ENCODE measurements at regions not wholly inside any gene's neighbourhood (a gene's known extent, or its start where the extent isn't known, plus 50 kb on each side); places are given as distances from the start of the nearest gene placed in this dataset.

DNA sequence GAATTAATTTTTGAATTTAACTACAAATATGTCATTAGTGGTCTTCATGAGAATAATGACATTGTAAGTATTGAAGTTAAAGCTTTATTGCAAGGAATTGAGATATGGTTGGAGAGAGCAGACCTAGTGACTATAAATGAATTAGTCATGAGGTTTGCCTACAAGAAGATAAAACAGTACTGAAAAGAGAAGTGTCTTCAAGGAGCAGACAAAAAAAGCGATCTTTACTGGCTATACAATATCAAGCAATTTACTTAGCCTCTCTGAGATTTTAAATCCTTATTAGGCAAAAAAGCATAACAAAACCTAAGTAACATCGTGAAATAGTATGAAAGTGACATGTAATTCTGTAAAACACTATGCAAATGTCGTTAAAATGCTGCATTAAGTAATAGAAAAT lies 435.1 kb upstream of the PCDH20 start:
- peaks cover 0 to 6% of the 10 kb centered on the region in 2 experiments for H3K9me3 ChIP-seq (ENCODE audit: control insufficient read depth in 1 of 2, insufficient read depth in 1 of 2, low read length in 2 of 2)
- H3K27me3 ChIP-seq (ENCODE audit: control insufficient read depth in 1 of 2, insufficient read depth in 2 of 2, low read length in 2 of 2), result no peaks in the 10 kb centered on the region
- Mint-ChIP-seq H3K27ac (no peak overlapping the region), H3K27me3 (no peaks in the 10 kb centered on the region), H3K9me3 (peaks cover 16% of the 10 kb centered on the region), H3K36me3 (ENCODE audit: low read depth) (no peaks in the 10 kb centered on the region), H3K4me1 (ENCODE audit: low read depth) (no peaks in the 10 kb centered on the region), H3K4me3 (no peak overlapping the region)
- no peak overlapping the region for H3K4me3 ChIP-seq (ENCODE audit: low read length)
- TF ChIP-seq, protein P1, sequence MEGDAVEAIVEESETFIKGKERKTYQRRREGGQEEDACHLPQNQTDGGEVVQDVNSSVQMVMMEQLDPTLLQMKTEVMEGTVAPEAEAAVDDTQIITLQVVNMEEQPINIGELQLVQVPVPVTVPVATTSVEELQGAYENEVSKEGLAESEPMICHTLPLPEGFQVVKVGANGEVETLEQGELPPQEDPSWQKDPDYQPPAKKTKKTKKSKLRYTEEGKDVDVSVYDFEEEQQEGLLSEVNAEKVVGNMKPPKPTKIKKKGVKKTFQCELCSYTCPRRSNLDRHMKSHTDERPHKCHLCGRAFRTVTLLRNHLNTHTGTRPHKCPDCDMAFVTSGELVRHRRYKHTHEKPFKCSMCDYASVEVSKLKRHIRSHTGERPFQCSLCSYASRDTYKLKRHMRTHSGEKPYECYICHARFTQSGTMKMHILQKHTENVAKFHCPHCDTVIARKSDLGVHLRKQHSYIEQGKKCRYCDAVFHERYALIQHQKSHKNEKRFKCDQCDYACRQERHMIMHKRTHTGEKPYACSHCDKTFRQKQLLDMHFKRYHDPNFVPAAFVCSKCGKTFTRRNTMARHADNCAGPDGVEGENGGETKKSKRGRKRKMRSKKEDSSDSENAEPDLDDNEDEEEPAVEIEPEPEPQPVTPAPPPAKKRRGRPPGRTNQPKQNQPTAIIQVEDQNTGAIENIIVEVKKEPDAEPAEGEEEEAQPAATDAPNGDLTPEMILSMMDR (IDR thresholded peaks at IDR 0.05), result no peak
- ATAC-seq (ENCODE audit: poor library complexity) (no peak), DNase-seq (no peak)
- ChIA-PET POLR2A (no interaction called here), CTCF (no interaction called here)
- no peaks in the 10 kb centered on the region for H3K4me1 ChIP-seq (ENCODE audit: insufficient read depth, low read length)
- H3K27ac ChIP-seq (ENCODE audit: low read depth in 1 of 2, low read length in 2 of 2), result no peak overlapping the region
- intact Hi-C loops (cut with DNase I, micrococcal nuclease), result no loop called here
- H3K36me3 ChIP-seq (ENCODE audit: insufficient read depth, low read length), result no peaks in the 10 kb centered on the region

GRCh38 chr13:61838568-61838967 lies 422.9 kb upstream of the PCDH20 start:
- no peak overlapping the region for H3K27ac Mint-ChIP-seq

DNA sequence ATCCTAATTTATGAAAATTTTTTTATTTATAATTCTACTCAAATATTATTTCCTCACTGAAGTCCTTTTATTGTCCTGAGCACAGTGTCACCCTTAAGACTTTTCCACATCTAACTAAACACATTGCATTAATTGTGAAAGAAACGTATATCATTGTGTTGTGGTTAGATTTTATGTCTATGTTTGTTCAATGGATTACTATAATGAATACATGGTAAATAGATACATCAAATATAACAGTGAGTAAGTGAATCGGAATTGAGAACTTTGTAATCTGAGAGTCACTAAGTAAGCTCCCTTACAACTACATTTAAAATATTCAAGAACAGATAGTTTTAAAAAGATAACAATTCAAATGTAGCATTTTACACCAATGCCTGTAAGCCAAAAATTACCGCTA lies 417.6 kb upstream of the PCDH20 start:
- Mint-ChIP-seq H3K36me3 (ENCODE audit: low read depth) (no peaks in the 10 kb centered on the region), H3K9me3 (peaks cover 4% of the 10 kb centered on the region), H3K27me3 (no peaks in the 10 kb centered on the region), H3K4me3 (no peak overlapping the region), H3K27ac (no peak overlapping the region), H3K4me1 (ENCODE audit: low read depth) (no peaks in the 10 kb centered on the region)
- no peak for ATAC-seq (ENCODE audit: poor library complexity)
- intact Hi-C loops (cut with DNase I, micrococcal nuclease), result no loop called here
- TF ChIP-seq, protein P1 (IDR thresholded peaks at IDR 0.05), result no peak
- Histone ChIP-seq H3K27ac (ENCODE audit: low read depth in 1 of 2, low read length in 2 of 2) (no peak overlapping the region), H3K27me3 (ENCODE audit: control insufficient read depth in 1 of 2, insufficient read depth in 2 of 2, low read length in 2 of 2) (no peaks in the 10 kb centered on the region), H3K36me3 (ENCODE audit: insufficient read depth, low read length) (no peaks in the 10 kb centered on the region), H3K4me1 (ENCODE audit: insufficient read depth, low read length) (no peaks in the 10 kb centered on the region), H3K4me3 (ENCODE audit: low read length) (no peak overlapping the region), H3K9me3 (ENCODE audit: control insufficient read depth in 1 of 2, insufficient read depth in 1 of 2, low read length in 2 of 2) (no peaks in the 10 kb centered on the region)
- DNase-seq, result no peak
- ChIA-PET POLR2A (no interaction called here), CTCF (no interaction called here)

More at GRCh38 chr13:61838568-61838967, 422.9 kb upstream of the PCDH20 start:
- no peaks in the 10 kb centered on the region for H3K4me1 ChIP-seq (ENCODE audit: insufficient read depth, low read length)
- Mint-ChIP-seq H3K36me3 (ENCODE audit: low read depth) (no peaks in the 10 kb centered on the region), H3K9me3 (no peaks in the 10 kb centered on the region), H3K4me3 (no peak overlapping the region), H3K4me1 (ENCODE audit: low read depth) (no peaks in the 10 kb centered on the region), H3K27me3 (no peaks in the 10 kb centered on the region)
- no peak for DNase-seq
- no peak overlapping the region for H3K4me3 ChIP-seq (ENCODE audit: low read length)
- no peaks in the 10 kb centered on the region for H3K36me3 ChIP-seq (ENCODE audit: insufficient read depth, low read length)
- TF ChIP-seq, protein P1 (IDR thresholded peaks at IDR 0.05), result no peak
- no peak overlapping the region for H3K27ac ChIP-seq (ENCODE audit: low read depth in 1 of 2, low read length in 2 of 2)
- intact Hi-C loops (cut with DNase I, micrococcal nuclease), result no loop called here
- ChIA-PET CTCF (no interaction called here), POLR2A (no interaction called here)
- H3K27me3 ChIP-seq (ENCODE audit: control insufficient read depth in 1 of 2, insufficient read depth in 2 of 2, low read length in 2 of 2), result no peaks in the 10 kb centered on the region
- ATAC-seq (ENCODE audit: poor library complexity), result no peak
- H3K9me3 ChIP-seq (ENCODE audit: control insufficient read depth in 1 of 2, insufficient read depth in 1 of 2, low read length in 2 of 2), result no peaks in the 10 kb centered on the region
